ENCODE measurements at regions not wholly inside any gene's neighbourhood (a gene's known extent, or its start where the extent isn't known, plus 50 kb on each side); places are given as distances from the start of the nearest gene placed in this dataset.
A peak's percentile ranks its signal among the peaks of the same experiment; 100 is the strongest.

GRCh38 chr18:6592522-6592921 lies 137.0 kb upstream of the ARHGAP28 start:
- no peak for TF ChIP-seq CTCF (IDR thresholded peaks at IDR 0.05; ENCODE audit: insufficient read depth, low read depth, low read length, missing control alignments)
- H3K4me3 ChIP-seq (ENCODE audit: low read length), result no peak overlapping the region
- no peak for DNase-seq (ENCODE audit: low read depth)

- no peak for DNase-seq (ENCODE audit: low read depth)
- no peak overlapping the region for H3K4me3 ChIP-seq (ENCODE audit: low read length)
- TF ChIP-seq CTCF (IDR thresholded peaks at IDR 0.05; ENCODE audit: insufficient read depth, low read depth, low read length, missing control alignments), result no peak
These were observed 136.2 kb upstream of the ARHGAP28 start for GRCh38 chr18:6593142-6593885.

GRCh38 chr18:6595666-6596065 lies 133.8 kb upstream of the ARHGAP28 start:
- H3K4me3 ChIP-seq (ENCODE audit: low read length), result no peak overlapping the region
- no peak for DNase-seq (ENCODE audit: low read depth)
- TF ChIP-seq CTCF (IDR thresholded peaks at IDR 0.05; ENCODE audit: insufficient read depth, low read depth, low read length, missing control alignments), result no peak

DNA sequence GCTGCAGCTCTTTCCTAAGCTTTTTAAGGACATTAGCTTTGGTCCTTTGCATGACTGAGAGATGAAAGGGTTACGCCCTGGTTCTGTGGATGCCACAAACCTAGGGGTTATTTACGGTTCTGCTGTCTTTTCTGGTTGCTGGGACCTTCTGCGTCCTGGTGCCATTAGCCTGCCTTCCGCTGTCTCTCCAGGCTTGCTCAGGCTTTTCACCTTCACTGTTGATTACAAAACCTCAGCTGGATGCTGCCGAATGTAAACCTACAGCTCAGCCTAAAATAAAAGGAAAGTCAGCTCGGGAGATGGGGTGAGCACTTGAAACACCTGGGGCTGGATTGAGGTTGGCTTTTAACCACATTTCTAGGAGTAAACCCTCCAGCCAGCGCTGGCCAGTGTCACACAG lies 130.9 kb upstream of the ARHGAP28 start:
- no peak overlapping the region for H3K4me3 ChIP-seq (ENCODE audit: low read length)
- no peak for DNase-seq (ENCODE audit: low read depth)
- no peak for TF ChIP-seq CTCF (IDR thresholded peaks at IDR 0.05; ENCODE audit: insufficient read depth, low read depth, low read length, missing control alignments)

DNA sequence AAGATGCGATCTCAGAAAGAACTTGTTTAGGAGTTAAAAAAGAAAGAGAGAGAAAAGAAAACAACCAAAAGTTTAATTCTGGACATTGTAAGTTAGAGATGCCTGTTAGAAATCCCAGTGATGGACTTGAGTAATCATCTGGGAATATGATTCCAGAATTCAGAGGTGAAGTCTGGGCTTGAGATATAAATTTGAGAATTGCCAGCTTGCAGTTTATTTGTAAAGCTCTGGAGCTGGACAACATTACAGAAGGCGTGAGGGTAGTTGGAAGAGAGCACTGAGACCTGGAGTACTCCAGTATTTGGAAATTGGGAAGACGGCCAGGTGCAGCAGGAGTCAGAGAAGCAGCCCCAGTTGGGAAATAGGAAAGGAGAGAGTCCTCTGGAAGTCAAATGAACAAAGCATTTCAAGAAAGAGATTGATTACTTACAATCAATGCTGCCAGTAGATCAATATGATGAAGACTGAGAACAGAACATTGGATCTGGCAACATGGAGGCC lies 128.8 kb upstream of the ARHGAP28 start:
- no peak for DNase-seq (ENCODE audit: low read depth)
- no peak overlapping the region for H3K4me3 ChIP-seq (ENCODE audit: low read length)
- no peak for TF ChIP-seq CTCF (IDR thresholded peaks at IDR 0.05; ENCODE audit: insufficient read depth, low read depth, low read length, missing control alignments)

DNA sequence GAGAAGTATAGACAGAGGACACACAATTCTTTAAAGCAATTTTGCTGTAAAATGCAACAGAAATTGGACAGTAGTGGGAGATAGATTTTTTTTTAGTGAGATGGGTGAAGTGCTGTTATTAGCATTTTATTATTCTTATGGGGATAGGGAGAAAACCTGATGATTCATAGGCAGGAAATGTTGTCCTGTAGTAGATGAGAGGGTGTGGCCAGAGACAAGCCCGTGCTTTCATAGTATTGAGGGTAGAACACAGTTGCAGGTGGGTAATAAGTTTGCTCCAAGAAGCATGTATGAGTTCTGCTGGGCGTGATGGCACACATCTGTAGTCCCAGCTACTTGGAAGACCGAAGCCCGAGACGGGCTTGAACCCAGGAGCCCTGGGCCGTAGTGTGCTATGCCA lies 128.3 kb upstream of the ARHGAP28 start:
- no peak for TF ChIP-seq CTCF (IDR thresholded peaks at IDR 0.05; ENCODE audit: insufficient read depth, low read depth, low read length, missing control alignments)
- no peak overlapping the region for H3K4me3 ChIP-seq (ENCODE audit: low read length)
- DNase-seq (ENCODE audit: low read depth), result peak; percentile 1

DNA sequence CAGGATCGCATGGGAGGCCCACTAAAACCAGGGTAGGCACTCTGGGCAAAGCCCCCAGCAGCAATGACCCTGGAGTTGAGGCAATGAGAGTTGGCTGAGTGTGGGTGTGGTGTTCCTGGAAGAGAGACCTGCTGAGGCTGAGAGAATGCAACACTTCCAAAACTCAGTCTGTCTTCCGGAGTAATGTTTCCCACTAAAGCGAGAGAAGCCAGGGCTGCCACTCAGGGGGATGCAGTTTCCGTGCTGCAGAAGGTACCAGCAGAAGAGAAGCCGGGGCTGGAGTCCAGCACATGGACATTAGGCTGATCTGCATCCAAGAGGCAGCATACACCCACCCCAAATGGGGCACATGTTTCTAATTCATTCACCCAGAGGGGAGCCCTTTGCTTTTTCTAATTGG lies 127.2 kb upstream of the ARHGAP28 start:
- no peak for DNase-seq (ENCODE audit: low read depth)
- no peak for TF ChIP-seq CTCF (IDR thresholded peaks at IDR 0.05; ENCODE audit: insufficient read depth, low read depth, low read length, missing control alignments)
- H3K4me3 ChIP-seq (ENCODE audit: low read length), result no peak overlapping the region
